ENCODE measurements at regions not wholly inside any gene's neighbourhood (a gene's known extent, or its start where the extent isn't known, plus 50 kb on each side); places are given as distances from the start of the nearest gene placed in this dataset.
A peak's percentile ranks its signal among the peaks of the same experiment; 100 is the strongest.

DNA sequence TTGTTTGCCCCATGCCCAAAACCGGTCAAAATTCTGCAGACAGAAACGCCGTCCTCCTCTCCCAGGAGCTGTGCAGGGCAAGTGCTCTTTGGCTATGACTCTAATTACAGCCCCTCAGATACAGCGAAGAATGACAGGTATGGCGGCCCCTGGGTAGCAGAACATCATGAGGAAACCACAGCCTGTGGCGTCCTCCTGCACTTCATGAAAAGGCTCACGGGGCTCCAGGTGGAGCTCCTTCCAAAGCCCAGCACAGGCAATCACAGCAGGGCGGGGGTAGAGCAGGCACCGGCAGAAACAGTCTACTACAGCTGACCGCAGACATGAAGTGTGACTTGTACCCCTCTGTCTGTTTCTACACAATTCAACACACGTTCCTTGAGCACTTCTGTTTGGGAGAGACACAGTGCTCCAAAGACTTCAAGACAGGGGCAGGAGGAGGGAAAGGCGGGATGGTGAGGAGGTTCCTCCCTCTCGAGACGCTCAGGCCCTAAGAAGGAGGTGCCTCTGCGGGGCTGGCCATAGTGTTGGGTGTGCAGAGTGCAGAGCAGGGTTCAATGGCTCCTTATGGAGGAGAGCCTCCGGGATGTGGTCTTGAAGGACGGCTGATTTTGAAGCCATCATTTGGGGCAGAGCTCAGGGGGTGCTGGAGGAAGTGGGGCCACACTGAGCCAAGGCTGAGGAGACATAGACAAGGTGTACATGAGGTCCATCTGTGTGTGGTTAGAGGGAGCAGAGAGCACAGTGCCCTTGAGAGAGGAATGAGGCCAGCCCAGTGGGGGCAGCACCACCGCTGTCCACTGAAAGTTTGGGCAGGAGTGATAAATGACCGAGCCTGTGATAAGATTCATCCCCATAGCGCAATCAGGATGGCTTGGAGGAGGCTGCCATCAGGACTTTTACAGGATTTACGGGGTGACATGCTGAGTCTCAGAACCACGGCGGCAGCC lies 468.3 kb downstream of the EIPR1 start:
- no peaks in the 10 kb centered on the region for H3K9me3 Mint-ChIP-seq
- H3K9me3 ChIP-seq (ENCODE audit: low read depth) = no peaks in the 10 kb centered on the region
- H3K4me1 Mint-ChIP-seq = peaks cover 21% of the 10 kb centered on the region
- no peaks in the 10 kb centered on the region for H3F3A ChIP-seq (ENCODE audit: low read depth)
- peak overlapping the region; percentile 88 for H3K27ac Mint-ChIP-seq
- H3K9ac ChIP-seq = no peak overlapping the region
- H3K27me3 ChIP-seq = no peaks in the 10 kb centered on the region
- no peak overlapping the region for H2AFZ ChIP-seq (replicated peaks)
- TF ChIP-seq EZH2phosphoT487 (IDR thresholded peaks at IDR 0.05) (no peak), EZH2 (IDR thresholded peaks at IDR 0.05) (no peak)
- TF ChIP-seq, protein P1, sequence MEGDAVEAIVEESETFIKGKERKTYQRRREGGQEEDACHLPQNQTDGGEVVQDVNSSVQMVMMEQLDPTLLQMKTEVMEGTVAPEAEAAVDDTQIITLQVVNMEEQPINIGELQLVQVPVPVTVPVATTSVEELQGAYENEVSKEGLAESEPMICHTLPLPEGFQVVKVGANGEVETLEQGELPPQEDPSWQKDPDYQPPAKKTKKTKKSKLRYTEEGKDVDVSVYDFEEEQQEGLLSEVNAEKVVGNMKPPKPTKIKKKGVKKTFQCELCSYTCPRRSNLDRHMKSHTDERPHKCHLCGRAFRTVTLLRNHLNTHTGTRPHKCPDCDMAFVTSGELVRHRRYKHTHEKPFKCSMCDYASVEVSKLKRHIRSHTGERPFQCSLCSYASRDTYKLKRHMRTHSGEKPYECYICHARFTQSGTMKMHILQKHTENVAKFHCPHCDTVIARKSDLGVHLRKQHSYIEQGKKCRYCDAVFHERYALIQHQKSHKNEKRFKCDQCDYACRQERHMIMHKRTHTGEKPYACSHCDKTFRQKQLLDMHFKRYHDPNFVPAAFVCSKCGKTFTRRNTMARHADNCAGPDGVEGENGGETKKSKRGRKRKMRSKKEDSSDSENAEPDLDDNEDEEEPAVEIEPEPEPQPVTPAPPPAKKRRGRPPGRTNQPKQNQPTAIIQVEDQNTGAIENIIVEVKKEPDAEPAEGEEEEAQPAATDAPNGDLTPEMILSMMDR (IDR thresholded peaks at IDR 0.05) = no peak
- no peaks in the 10 kb centered on the region for H3K4me1 ChIP-seq
- no peaks in the 10 kb centered on the region for H3K79me2 ChIP-seq (ENCODE audit: low read depth)
- no peak overlapping the region for H3K4me2 ChIP-seq
- H3K36me3 ChIP-seq = no peaks in the 10 kb centered on the region
- H4K20me1 ChIP-seq (ENCODE audit: low read depth) = no peaks in the 10 kb centered on the region
- DNase-seq (ENCODE audit: low spot score) = no peak
- H3K4me3 ChIP-seq = no peak overlapping the region
- peaks cover 6% of the 10 kb centered on the region for H3K27me3 Mint-ChIP-seq (ENCODE audit: insufficient read depth, low read depth)
- H3K27ac ChIP-seq = no peak overlapping the region
- no peaks in the 10 kb centered on the region for H3K36me3 Mint-ChIP-seq
- H3K4me3 Mint-ChIP-seq = no peak overlapping the region

DNA sequence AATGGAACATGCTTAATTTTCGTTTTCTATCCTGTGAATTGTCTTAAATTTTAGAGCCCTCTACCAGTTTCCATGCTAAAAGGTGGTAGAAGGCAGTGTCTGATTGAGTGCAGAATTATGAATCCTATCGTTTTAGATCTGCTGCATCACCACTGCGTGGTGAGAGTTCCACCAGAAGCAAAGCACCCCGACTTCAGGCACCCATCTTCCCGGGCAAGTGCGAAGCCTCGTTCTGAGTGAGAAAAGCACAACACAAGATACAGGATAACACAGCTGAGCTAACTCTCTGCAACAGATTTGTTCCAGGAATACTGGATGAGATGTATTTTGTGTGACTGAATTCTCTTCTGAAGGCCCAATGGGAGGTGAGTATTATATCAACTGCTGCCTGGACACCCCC lies 471.5 kb downstream of the EIPR1 start:
- Histone ChIP-seq H3K36me3 (no peaks in the 10 kb centered on the region), H3K4me2 (no peak overlapping the region)

DNA sequence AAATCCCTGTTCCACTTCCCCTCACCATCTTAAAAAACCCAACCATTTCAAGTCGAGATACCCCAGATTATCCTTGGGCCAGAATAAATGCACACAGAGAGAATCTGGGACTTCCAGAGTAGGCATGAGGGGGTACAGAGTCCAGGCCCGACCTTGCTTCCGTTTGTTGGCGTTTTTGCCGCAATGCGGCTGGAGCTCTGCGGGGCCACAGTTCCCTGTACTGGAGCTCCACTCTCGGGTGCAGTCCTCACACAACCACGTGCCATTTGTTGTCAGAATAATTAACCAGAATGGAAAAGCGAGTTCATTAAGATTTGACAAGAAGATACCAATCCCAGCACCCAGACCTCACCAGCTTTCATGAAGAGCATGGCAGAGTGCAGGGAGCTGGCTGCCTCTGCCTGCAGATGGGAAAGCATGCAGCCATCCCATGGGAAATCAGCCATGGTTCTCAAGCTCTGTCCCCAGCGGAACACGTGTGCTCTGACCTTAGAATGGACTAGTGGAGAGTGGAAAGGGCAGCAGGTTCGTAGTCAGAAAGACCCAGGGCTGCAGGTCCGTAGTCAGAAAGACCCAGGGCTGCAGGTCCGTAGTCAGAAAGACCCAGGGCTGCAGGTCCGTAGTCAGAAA lies 472.8 kb downstream of the EIPR1 start:
- H3K9ac ChIP-seq = no peak overlapping the region
- no peaks in the 10 kb centered on the region for H3K4me1 ChIP-seq
- H4K20me1 ChIP-seq (ENCODE audit: low read depth) = no peaks in the 10 kb centered on the region
- DNase-seq (ENCODE audit: low spot score) = no peak
- no peaks in the 10 kb centered on the region for H3K27me3 ChIP-seq
- H3F3A ChIP-seq (ENCODE audit: low read depth) = no peaks in the 10 kb centered on the region
- H3K27ac ChIP-seq = no peak overlapping the region
- H3K4me3 ChIP-seq = no peak overlapping the region
- no peak overlapping the region for H2AFZ ChIP-seq (replicated peaks)
- TF ChIP-seq EZH2phosphoT487 (IDR thresholded peaks at IDR 0.05) (no peak), EZH2 (IDR thresholded peaks at IDR 0.05) (no peak)
- TF ChIP-seq, protein P1 (IDR thresholded peaks at IDR 0.05) = no peak
- Mint-ChIP-seq H3K4me1 (peaks cover 42% of the 10 kb centered on the region), H3K4me3 (no peak overlapping the region), H3K27ac (peak overlapping the region; percentile 15), H3K27me3 (ENCODE audit: insufficient read depth, low read depth) (peaks cover 10% of the 10 kb centered on the region), H3K9me3 (peaks cover 2% of the 10 kb centered on the region), H3K36me3 (no peaks in the 10 kb centered on the region)
- no peaks in the 10 kb centered on the region for H3K79me2 ChIP-seq (ENCODE audit: low read depth)
- H3K36me3 ChIP-seq = no peaks in the 10 kb centered on the region
- no peak overlapping the region for H3K4me2 ChIP-seq
- no peaks in the 10 kb centered on the region for H3K9me3 ChIP-seq (ENCODE audit: low read depth)

More for the DNA sequence above, 471.5 kb downstream of the EIPR1 start:
- H3K79me2 ChIP-seq (ENCODE audit: low read depth) = no peaks in the 10 kb centered on the region
- no peaks in the 10 kb centered on the region for H3K4me1 ChIP-seq
- peaks cover 30% of the 10 kb centered on the region for H3K4me1 Mint-ChIP-seq
- no peak overlapping the region for H3K4me3 Mint-ChIP-seq
- no peaks in the 10 kb centered on the region for H3F3A ChIP-seq (ENCODE audit: low read depth)
- no peaks in the 10 kb centered on the region for H3K36me3 Mint-ChIP-seq
- no peaks in the 10 kb centered on the region for H4K20me1 ChIP-seq (ENCODE audit: low read depth)
- H3K9me3 ChIP-seq (ENCODE audit: low read depth) = no peaks in the 10 kb centered on the region
- H3K27ac ChIP-seq = no peak overlapping the region
- no peak overlapping the region for H2AFZ ChIP-seq (replicated peaks)
- H3K9me3 Mint-ChIP-seq = no peaks in the 10 kb centered on the region
- no peak overlapping the region for H3K9ac ChIP-seq
- H3K27me3 Mint-ChIP-seq (ENCODE audit: insufficient read depth, low read depth) = peaks cover 6% of the 10 kb centered on the region
- H3K27me3 ChIP-seq = no peaks in the 10 kb centered on the region
- no peak overlapping the region for H3K4me3 ChIP-seq
- H3K27ac Mint-ChIP-seq = no peak overlapping the region
- DNase-seq (ENCODE audit: low spot score) = no peak
- TF ChIP-seq EZH2phosphoT487 (IDR thresholded peaks at IDR 0.05) (no peak), EZH2 (IDR thresholded peaks at IDR 0.05) (no peak)
- TF ChIP-seq, protein P1 (IDR thresholded peaks at IDR 0.05) = no peak
